HCT116 (cell line): ENCODE measurements at regions not wholly inside any gene's neighbourhood (a gene's known extent, or its start where the extent isn't known, plus 50 kb on each side); places are given as distances from the start of the nearest gene placed in this dataset.

Experiments
- ATAC-seq: fragments of 200-7000 bp; cut with Tn5 transposase; 2 replicates; pipeline ENCODE4 v1.9.1; 2020; ENCODE audit warnings: mild to moderate bottlenecking, moderate library complexity
- BruUV-seq: library from RNA; stranded (reverse); fragments of 400-500 nt; replicated peaks from 2 replicates; lab custom pipeline; 2021; lab: Mats Ljungman, UMichigan
- CTCF ChIA-PET: fragments of 300-600 bp; sonication (Branson Sonifier 250); formaldehyde crosslinking; loops from one replicate; lab custom pipeline; 2021; ENCODE audit warnings: antibody characterized with exemption; lab: Charles Lee
- POLR2A ChIA-PET: fragments of 300-600, 350-600 bp; sonication (Branson Sonifier 250); formaldehyde crosslinking; loops from one replicate; lab custom pipeline; 2021; ENCODE audit warnings: antibody characterized with exemption; lab: Charles Lee
- RAD21 ChIA-PET, 2 experiments: fragments of 300-600 bp; sonication (Branson Sonifier 250); formaldehyde crosslinking; loops; one replicate each; lab custom pipeline; 2023; ENCODE audit warnings: low total read pairs in 2 of 2; ENCODE audit not compliant: uncharacterized antibody in 2 of 2, unreplicated experiment in 2 of 2, low non-redundant PET in 1 of 2; lab: Charles Lee
- DNase-seq: peaks from one replicate; pipeline ENCODE4 v3.0.0-alpha.2; 2010; ENCODE audit warnings: low read depth, low spot score
- H2AFZ ChIP-seq: fragments of 200-600 bp; shearing (Covaris generic), sonication (generic); 2 replicates; pipeline ENCODE4 v1.6.1; 2017; ENCODE audit warnings: low read depth, mixed run types, mixed read lengths, antibody characterized with exemption, low read length; ENCODE audit not compliant: poor library complexity, severe bottlenecking
- H3K27ac ChIP-seq: 2 replicates; pipeline ENCODE4 v1.5.1; 2012; ENCODE audit warnings: low read depth, low read length
- H3K27me3 ChIP-seq: fragments of 200-600 bp; sonication (generic); 2 replicates; pipeline ENCODE4 v1.6.1; 2016; ENCODE audit warnings: mixed run types, low read length, mixed read lengths; ENCODE audit not compliant: insufficient read depth
- H3K36me3 ChIP-seq, 2 experiments: fragments of 200-500 bp in 1 of 2; fragments of 200-600 bp in 1 of 2; sonication (Bioruptor generic) in 1 of 2; sonication (generic) in 1 of 2; 2 replicates each; pipeline versions ENCODE4 v1.5.1 to v1.6.1; 2014 to 2016; ENCODE audit warnings: low read length in 2 of 2, inconsistent platforms in 1 of 2, mixed read lengths in 1 of 2, mixed run types in 1 of 2; ENCODE audit not compliant: insufficient read depth in 2 of 2, control insufficient read depth in 1 of 2
- H3K4me1 ChIP-seq, 2 experiments: fragments of 200-600 bp in 1 of 2; sonication (generic) in 1 of 2; 2 replicates each; pipeline versions ENCODE4 v1.5.1 to v1.6.1; 2012 to 2017; ENCODE audit warnings: low read length in 2 of 2, inconsistent platforms in 1 of 2, mild to moderate bottlenecking in 1 of 2, mixed read lengths in 1 of 2, mixed run types in 1 of 2, moderate library complexity in 1 of 2; ENCODE audit not compliant: insufficient read depth in 2 of 2, control insufficient read depth in 1 of 2
- H3K4me2 ChIP-seq: fragments of 200-600 bp; sonication (generic); 2 replicates; pipeline ENCODE4 v1.6.1; 2017; ENCODE audit warnings: mixed run types, low read length, mixed read lengths
- H3K4me3 ChIP-seq, 2 experiments: fragments of 200-600 bp in 1 of 2; sonication (generic) in 1 of 2; replicated peaks in 1 of 2; 2 replicates each; pipeline ENCODE4 v1.5.1; 2011 to 2016; ENCODE audit warnings: low read length in 2 of 2, control low read depth in 1 of 2, low read depth in 1 of 2, mild to moderate bottlenecking in 1 of 2, mixed read lengths in 1 of 2, mixed run types in 1 of 2
- H3K79me2 ChIP-seq: fragments of 200-600 bp; sonication (generic); 2 replicates; pipeline ENCODE4 v1.6.1; 2017; ENCODE audit warnings: mild to moderate bottlenecking, mixed run types, low read length, moderate library complexity, mixed read lengths; ENCODE audit not compliant: insufficient read depth
- H3K9ac ChIP-seq: fragments of 200-600 bp; sonication (generic); 2 replicates; pipeline ENCODE4 v1.6.1; 2016; ENCODE audit warnings: low read length, mixed read lengths
- H3K9me2 ChIP-seq: fragments of 200-600 bp; sonication (generic), shearing (Covaris generic); 2 replicates; pipeline ENCODE4 v1.6.1; 2017; ENCODE audit warnings: mixed run types, mild to moderate bottlenecking, moderate library complexity; ENCODE audit not compliant: insufficient read depth
- H3K9me3 ChIP-seq, 2 experiments: fragments of 200-500 bp in 1 of 2; fragments of 200-600 bp in 1 of 2; sonication (Bioruptor generic) in 1 of 2; sonication (generic) in 1 of 2; 2 replicates each; pipeline ENCODE4 v1.6.1; 2014 to 2017; ENCODE audit warnings: low read length in 2 of 2, mixed read lengths in 2 of 2, inconsistent platforms in 1 of 2, low read depth in 1 of 2, mild to moderate bottlenecking in 1 of 2, mixed run types in 1 of 2, moderate library complexity in 1 of 2; ENCODE audit not compliant: control insufficient read depth in 1 of 2, insufficient read depth in 1 of 2
- H4K20me1 ChIP-seq: fragments of 200-600 bp; sonication (generic), shearing (Covaris generic); 2 replicates; pipeline ENCODE4 v1.6.1; 2017; ENCODE audit warnings: mixed run types, mild to moderate bottlenecking, moderate library complexity; ENCODE audit not compliant: insufficient read depth
- CEBPB ChIP-seq: IDR thresholded peaks from 2 replicates; pipeline ENCODE4 v1.6.1; 2012; ENCODE audit warnings: low read depth
- POLR2AphosphoS5 ChIP-seq: IDR thresholded peaks from 2 replicates; pipeline ENCODE4 v1.6.1; 2011; ENCODE audit warnings: mild to moderate bottlenecking, low read depth, low read length, moderate library complexity
- RAD21 ChIP-seq: IDR thresholded peaks from 2 replicates; pipeline ENCODE4 v1.6.1; 2012; ENCODE audit warnings: low read depth, mild to moderate bottlenecking
- REST ChIP-seq: IDR thresholded peaks from 2 replicates; pipeline ENCODE4 v1.6.1; 2012; ENCODE audit warnings: low read depth
- SP1 ChIP-seq: IDR thresholded peaks from 2 replicates; pipeline ENCODE4 v1.6.1; 2012; ENCODE audit warnings: low read depth
- TCF7L2 ChIP-seq: IDR thresholded peaks from 2 replicates; pipeline ENCODE4 v1.7.0; 2011; ENCODE audit warnings: borderline replicate concordance, inconsistent platforms; ENCODE audit not compliant: insufficient read depth, insufficient read length; ENCODE audit errors: extremely low read depth
- intact Hi-C: fragments of 100-400 bp; cut with micrococcal nuclease; formaldehyde crosslinking; loops from 2 replicates; pipeline ENCODE4 v1.10.0; 2022
- TF ChIP-seq, protein P1 (sequence below): IDR thresholded peaks from 2 replicates; pipeline ENCODE4 v1.6.1; 2011; ENCODE audit warnings: mild to moderate bottlenecking, low read length, moderate library complexity; ENCODE audit not compliant: insufficient replicate concordance; ENCODE audit errors: extremely low read depth

GRCh38 chr14:28515571-28515970 lies 251.0 kb upstream of the FOXG1 start:
- H3K4me3 ChIP-seq, result no peak overlapping the region

GRCh38 chr14:28536889-28537288 lies 229.7 kb upstream of the FOXG1 start:
- ChIA-PET RAD21 (no interaction called here), POLR2A (no interaction called here), CTCF (no interaction called here)
- H3K27me3 ChIP-seq, result no peaks in the 10 kb centered on the region
- intact Hi-C loops, result no loop called here
- H3K9ac ChIP-seq, result no peak overlapping the region
- H3K4me2 ChIP-seq, result no peak overlapping the region
- no peak for TF ChIP-seq CEBPB
- no peak for TF ChIP-seq POLR2AphosphoS5
- TF ChIP-seq TCF7L2, result no peak
- TF ChIP-seq REST, result no peak
- peaks cover 4 to 14% of the 10 kb centered on the region in 2 experiments; a peak in 2 of 4 replicates for H3K9me3 ChIP-seq
- no peaks in the 10 kb centered on the region for H4K20me1 ChIP-seq
- no peaks in the 10 kb centered on the region for H3K4me1 ChIP-seq
- no peak overlapping the region for H3K27ac ChIP-seq
- H3K4me3 ChIP-seq, result no peak overlapping the region
- no peaks in the 10 kb centered on the region for H3K79me2 ChIP-seq
- DNase-seq, result no peak
- H2AFZ ChIP-seq, result no peak overlapping the region
- BruUV-seq, result no TSS peak
- H3K9me2 ChIP-seq, result no peaks in the 10 kb centered on the region
- ATAC-seq, result no peak
- H3K36me3 ChIP-seq, result no peaks in the 10 kb centered on the region

More at GRCh38 chr14:28515571-28515970, 251.0 kb upstream of the FOXG1 start:
- Histone ChIP-seq H3K27me3 (no peaks in the 10 kb centered on the region), H3K36me3 (no peaks in the 10 kb centered on the region), H3K79me2 (no peaks in the 10 kb centered on the region), H3K4me1 (no peaks in the 10 kb centered on the region), H3K27ac (no peak overlapping the region), H2AFZ (no peak overlapping the region), H3K9ac (no peak overlapping the region), H4K20me1 (no peaks in the 10 kb centered on the region), H3K9me3 (peaks cover 10 to 15% of the 10 kb centered on the region in 2 experiments; a peak in 2 of 4 replicates), H3K4me2 (no peak overlapping the region), H3K9me2 (no peaks in the 10 kb centered on the region)
- POLR2A ChIA-PET, result no interaction called here
- CTCF ChIA-PET, result no interaction called here
- DNase-seq, result no peak
- RAD21 ChIA-PET, result no interaction called here
- no TSS peak for BruUV-seq
- no peak for ATAC-seq
- TF ChIP-seq RAD21 (no peak), SP1 (no peak)
- TF ChIP-seq, protein P1, sequence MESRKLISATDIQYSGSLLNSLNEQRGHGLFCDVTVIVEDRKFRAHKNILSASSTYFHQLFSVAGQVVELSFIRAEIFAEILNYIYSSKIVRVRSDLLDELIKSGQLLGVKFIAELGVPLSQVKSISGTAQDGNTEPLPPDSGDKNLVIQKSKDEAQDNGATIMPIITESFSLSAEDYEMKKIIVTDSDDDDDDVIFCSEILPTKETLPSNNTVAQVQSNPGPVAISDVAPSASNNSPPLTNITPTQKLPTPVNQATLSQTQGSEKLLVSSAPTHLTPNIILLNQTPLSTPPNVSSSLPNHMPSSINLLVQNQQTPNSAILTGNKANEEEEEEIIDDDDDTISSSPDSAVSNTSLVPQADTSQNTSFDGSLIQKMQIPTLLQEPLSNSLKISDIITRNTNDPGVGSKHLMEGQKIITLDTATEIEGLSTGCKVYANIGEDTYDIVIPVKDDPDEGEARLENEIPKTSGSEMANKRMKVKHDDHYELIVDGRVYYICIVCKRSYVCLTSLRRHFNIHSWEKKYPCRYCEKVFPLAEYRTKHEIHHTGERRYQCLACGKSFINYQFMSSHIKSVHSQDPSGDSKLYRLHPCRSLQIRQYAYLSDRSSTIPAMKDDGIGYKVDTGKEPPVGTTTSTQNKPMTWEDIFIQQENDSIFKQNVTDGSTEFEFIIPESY, result no peak
- intact Hi-C loops, result no loop called here
